ENCODE measurements at regions not wholly inside any gene's neighbourhood (a gene's known extent, or its start where the extent isn't known, plus 50 kb on each side); places are given as distances from the start of the nearest gene placed in this dataset.
"Not testable (repeated sequence)": the region's sequence is repeated elsewhere in the genome, so short reads cannot be mapped to it uniquely, and the experiment has no call there.

GRCh38 chr12:107378609-107379008 lies 285.3 kb upstream of the CRY1 start:
- DNase-seq = no peak

DNA sequence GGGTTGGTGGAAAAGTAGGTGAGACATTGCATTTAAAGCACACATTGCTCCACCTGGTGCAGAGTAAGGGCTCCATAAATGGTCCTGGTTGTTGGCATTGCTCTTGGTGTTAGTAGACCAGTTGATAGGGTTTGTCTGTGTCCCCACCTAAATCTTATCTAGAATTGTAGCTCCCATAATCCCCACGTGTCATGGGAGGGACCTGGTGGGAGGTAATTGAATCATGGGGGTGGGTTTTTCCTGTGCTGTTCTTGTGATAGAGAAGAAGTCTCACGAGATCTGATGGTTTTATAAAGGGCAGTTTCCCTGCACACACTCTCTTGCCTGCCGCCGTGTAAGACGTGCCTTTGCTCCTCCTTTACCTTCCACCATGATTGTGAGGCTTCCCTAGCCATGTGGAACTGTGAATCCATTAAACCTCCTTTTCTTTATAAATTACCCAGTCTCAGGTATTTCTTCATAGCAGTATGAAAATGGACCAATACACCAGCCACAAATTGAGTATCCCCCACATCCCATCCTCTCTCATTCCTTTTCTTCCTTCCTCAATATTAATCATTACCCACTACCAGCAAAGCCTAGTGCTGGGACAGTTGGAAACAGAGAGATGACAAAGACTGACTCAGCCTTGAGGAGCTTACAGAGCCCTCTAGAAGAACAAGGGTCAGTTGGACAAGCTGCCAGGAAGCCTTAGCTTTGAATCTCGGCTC lies 285.9 kb upstream of the CRY1 start:
- DNase-seq = not testable (repeated sequence)

- DNase-seq = no peak
Observed at GRCh38 chr12:107379852-107380567, 286.7 kb upstream of the CRY1 start.

GRCh38 chr12:107384645-107385044 lies 291.3 kb upstream of the CRY1 start:
- no peak for DNase-seq

- no peak for DNase-seq
Observed at GRCh38 chr12:107385509-107385908, 292.2 kb upstream of the CRY1 start.

GRCh38 chr12:107386569-107386968 lies 293.2 kb upstream of the CRY1 start:
- no peak for DNase-seq

GRCh38 chr12:107388263-107388662 lies 294.9 kb upstream of the CRY1 start:
- no peak for DNase-seq

DNA sequence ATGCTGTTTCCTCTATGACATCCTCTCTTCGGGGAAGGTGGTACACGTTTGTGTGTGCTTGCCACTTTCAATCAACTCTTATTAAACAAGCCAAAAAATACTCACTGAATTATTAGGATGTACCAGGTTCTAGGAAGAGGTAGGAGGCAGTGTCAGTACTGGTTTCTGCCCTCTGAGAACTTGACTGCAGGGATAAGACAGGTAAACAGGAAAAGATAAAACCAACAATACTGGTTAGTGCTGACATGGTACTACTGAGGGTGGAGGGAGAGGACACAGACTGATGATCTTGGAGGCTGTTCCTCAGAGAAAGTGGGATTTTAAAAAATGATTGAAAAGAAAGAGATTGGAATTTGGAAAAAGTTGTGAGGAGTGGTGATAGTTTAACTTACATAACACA lies 295.2 kb upstream of the PWP1 start:
- DNase-seq = no peak

DNA sequence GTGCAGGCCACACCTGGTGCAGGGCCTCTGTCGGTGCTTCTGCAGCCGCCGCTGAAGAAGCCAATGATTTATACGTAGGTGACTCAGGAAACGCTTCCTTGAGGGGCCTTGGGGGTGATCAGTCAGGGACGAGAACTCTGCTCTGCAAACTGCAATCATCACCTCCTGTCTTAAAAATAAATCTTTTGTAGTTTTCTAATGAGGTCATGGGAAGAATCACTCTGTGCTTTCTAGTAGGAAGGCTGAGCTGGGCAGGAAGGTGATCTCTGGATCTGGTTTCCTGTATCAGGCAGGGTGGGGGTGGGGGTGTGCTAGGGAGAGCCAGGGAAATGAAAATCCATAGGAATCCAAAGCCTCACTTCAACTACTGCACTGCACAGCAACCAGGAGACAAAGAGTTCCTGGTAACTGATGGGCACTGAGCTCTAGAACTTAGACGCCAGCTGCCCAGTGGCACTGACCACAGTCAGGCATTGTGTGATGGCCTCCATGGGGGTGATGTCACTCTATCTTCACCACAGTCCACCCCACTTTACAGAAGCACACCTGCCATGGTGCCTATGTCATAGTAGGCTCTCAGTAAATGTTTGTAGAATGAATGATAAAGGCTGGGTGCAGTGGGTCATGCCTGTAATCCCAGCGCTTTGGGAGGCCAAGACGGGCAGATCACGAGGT lies 292.4 kb upstream of the PWP1 start:
- no peak for DNase-seq

- DNase-seq = no peak
Observed at GRCh38 chr12:107394693-107395092, 290.9 kb upstream of the PWP1 start.

DNA sequence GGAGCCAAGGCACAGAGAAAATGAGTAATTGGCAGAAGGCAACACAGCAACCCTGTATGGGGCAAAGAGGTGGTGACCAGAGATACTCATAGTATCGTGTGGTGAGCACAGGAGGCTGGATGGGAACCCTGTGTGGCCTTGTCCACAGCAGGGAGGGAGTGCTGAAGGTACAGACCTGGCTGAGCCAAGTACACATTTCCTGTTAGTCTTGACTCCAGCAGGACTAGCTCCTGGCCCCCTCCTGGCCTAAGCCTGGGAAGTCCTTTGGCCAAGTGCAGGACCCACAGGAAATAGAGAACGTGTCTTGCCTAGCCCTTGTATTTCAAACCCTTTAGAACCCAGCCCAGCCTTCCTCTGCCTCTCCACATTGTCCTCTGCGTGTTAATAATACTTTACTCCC lies 289.8 kb upstream of the PWP1 start:
- DNase-seq = no peak

- DNase-seq = no peak
Observed at GRCh38 chr12:107396991-107397390, 288.6 kb upstream of the PWP1 start.

DNA sequence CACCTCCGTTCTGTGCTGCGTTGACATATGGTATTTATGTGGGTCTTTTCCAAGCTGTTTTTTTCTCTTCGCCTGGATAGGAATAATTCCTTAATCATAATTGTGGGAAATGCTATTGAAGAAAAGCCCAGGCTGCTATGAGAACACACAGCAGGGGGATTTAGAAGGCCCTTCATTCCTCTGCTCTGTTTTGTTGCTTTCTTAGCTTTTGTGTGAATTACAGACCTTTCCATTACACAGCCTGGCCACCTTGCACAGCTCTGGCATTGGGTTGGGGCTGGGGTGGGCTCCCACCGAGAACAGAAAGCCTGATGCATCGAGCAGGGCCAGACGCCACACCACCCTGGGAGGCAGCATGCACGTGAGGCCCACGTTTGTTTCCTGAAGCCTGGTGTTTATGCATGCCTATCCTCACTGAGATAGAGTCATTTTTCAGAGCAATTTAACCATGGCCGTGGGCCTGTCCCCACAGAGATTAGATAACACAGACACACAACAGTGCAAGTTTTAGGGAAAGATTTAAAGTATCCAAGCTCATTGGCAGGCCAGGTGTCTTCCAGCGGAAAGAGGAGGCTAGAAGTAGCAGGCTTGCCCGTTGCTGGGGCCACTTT lies 287.6 kb upstream of the PWP1 start:
- DNase-seq = no peak

GRCh38 chr12:107399046-107399445 lies 286.6 kb upstream of the PWP1 start:
- no peak for DNase-seq

DNA sequence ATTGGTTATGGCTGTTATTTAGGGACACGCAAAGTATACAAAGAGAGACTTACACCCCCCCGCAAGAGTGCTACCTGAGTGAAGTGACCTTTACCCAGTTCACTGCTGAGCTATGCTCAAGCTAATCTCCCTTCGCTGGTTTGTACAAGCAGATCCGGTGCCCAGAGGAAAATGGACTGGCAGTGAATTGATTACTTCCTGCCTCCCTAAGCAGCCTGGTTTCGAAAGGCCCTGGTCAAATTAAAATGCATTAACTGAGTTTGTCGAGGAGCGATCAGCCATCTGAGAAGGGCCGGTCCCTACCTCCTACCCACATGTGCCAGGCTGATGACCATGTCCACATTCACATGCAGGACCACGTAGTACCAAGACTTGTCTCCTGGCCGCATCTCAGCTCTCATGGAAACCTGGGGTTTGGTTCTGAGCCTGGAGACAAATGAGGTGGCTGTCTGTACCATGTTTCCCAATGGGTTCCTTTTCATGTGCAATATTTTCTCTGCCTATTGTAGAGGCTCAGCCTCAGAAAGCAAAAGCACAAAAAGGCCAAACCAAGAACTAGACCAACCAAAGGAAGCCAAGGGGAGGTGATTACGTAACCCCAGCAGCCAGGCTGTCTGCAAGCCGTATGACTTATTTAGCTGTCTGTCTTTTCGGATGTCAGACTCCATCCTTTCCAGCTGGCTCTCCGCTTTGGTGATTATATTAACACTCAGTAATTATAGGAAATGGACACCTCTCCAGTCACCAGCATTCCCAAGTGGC lies 284.7 kb upstream of the PWP1 start:
- DNase-seq = no peak

DNA sequence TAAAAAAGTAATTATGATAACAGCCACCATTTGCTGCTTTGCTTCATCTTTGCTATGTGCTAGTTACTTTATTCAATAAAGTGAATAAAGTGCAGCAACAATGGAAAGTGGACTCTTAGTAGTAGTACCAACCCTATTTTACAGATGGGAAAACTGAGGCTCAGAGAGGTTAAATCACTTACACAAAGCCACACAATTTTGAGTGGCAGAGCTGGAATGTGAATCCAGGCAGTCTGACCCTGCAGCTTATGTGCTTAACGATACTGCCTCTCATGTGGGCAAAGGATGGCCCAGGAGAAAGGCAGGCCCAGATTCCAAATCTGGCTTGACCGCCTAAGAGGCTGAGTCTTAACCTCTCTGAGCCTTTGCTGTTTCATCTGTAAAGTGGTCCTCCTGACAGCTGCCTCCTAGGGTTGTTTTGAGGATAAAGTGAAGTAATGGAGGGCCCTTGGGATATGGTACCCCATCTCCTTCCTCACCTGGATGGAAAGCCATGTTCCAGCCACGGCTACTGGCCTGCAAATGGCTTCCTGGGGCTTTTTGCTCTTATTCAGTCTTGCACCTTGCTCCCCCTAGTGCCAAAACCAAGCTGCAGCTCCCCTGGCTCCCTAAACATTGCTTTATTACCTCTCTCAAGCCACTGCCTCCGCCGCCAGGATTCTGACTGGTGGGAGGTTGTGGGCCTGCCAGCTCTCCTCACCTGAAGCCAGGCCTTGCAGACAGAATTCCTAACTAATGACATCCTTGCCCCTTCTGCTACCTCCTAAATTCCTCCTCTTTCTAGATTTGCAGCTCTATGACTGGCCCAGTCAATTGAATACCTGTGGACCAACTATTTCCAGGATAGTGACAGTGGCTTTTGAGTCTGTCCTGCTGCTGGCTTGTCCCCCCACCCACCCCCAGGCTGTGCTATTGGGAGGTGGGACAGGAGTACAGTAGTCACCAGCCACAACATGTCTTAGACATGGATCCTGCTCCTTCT lies 283.3 kb upstream of the PWP1 start:
- DNase-seq = peak; percentile 42

GRCh38 chr12:107404981-107405380 lies 280.6 kb upstream of the PWP1 start:
- DNase-seq = peak; percentile 46

DNA sequence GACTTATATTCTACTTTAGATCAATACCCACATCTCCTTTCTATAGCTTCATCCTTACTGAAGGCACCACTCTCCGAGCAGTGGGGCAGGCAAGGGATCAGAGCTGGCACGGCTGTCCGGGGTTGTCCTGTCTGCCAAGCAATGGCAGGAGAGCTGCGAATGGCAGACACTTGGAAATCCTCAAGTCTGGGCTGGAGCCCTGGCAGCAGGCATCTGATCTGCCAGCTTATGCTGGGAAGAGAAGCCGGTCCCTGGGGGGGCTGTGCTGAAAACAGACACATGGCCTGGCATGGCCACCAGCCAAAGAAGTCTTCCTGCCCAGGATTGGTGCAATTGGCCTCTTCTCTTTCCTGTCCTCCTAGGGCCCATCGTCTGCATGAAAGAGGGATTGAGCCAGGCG lies 280.2 kb upstream of the PWP1 start:
- DNase-seq = no peak

GRCh38 chr12:107406932-107407331 lies 278.7 kb upstream of the PWP1 start:
- DNase-seq = no peak

- no peak for DNase-seq
Observed at GRCh38 chr12:107411792-107412535, 273.6 kb upstream of the PWP1 start.

DNA sequence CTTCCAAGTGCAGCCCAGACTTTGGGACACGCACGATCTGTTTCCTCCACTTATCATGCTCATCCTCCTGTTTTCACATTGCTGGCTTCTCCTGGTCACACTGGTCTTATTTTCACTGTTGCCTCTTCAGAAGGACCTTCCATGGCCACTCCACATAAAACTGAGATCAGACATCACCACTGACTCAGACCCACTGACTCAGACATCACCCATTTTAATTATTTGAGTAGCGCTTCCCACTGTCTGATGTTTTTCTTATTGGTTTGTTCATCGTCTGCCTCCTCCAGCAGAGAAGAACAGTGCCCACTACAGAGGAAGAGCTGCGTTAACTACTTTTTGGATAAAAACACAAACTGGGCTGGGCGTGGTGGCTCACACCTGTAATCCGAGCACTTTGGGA lies 270.5 kb upstream of the PWP1 start:
- no peak for DNase-seq

Measured in OCI-M1 (cell line).